ENCODE measurements at regions not wholly inside any gene's neighbourhood (a gene's known extent, or its start where the extent isn't known, plus 50 kb on each side); places are given as distances from the start of the nearest gene placed in this dataset.
A peak's percentile ranks its signal among the peaks of the same experiment; 100 is the strongest.

- DNase-seq, result no peak
Observed at GRCh38 chr9:89919171-89919681, 314.4 kb downstream of the GADD45G start.

- DNase-seq, result no peak
Observed at GRCh38 chr9:89920131-89920530, 315.3 kb downstream of the GADD45G start.

- DNase-seq, result no peak
Observed at GRCh38 chr9:89920951-89921350, 316.1 kb downstream of the GADD45G start.

- DNase-seq, result no peak
Observed at GRCh38 chr9:89922099-89922498, 317.3 kb downstream of the GADD45G start.

GRCh38 chr9:89923174-89923573 is 318.4 kb downstream of the GADD45G start:
- no peak for DNase-seq

GRCh38 chr9:89923961-89924504 is 319.2 kb downstream of the GADD45G start:
- DNase-seq, result peak; percentile 12

- no peak for DNase-seq
Observed at GRCh38 chr9:89924611-89925010, 319.8 kb downstream of the GADD45G start.

GRCh38 chr9:89926167-89926566 is 321.4 kb downstream of the GADD45G start:
- no peak for DNase-seq

- peak; percentile 53 for DNase-seq
Observed at GRCh38 chr9:89926691-89927220, 321.9 kb downstream of the GADD45G start.

GRCh38 chr9:89928106-89928505 is 323.3 kb downstream of the GADD45G start:
- DNase-seq, result no peak

- DNase-seq, result no peak
Observed at GRCh38 chr9:89928521-89929275, 323.9 kb downstream of the GADD45G start.

GRCh38 chr9:89929315-89929672 is 324.5 kb downstream of the GADD45G start:
- no peak for DNase-seq

- peak; percentile 43 for DNase-seq
Observed at GRCh38 chr9:89929673-89930480, 325.1 kb downstream of the GADD45G start.

- no peak for DNase-seq
Observed at GRCh38 chr9:89933578-89933977, 328.8 kb downstream of the GADD45G start.

GRCh38 chr9:89935115-89935514 is 330.3 kb downstream of the GADD45G start:
- DNase-seq, result no peak

GRCh38 chr9:89935801-89936200 is 331.0 kb downstream of the GADD45G start:
- DNase-seq, result no peak

- no peak for DNase-seq
Observed at GRCh38 chr9:89937051-89937450, 332.2 kb downstream of the GADD45G start.

- DNase-seq, result no peak
Observed at GRCh38 chr9:89939181-89939580, 334.4 kb downstream of the GADD45G start.

GRCh38 chr9:89939626-89940292 is 334.9 kb downstream of the GADD45G start:
- DNase-seq, result no peak

GRCh38 chr9:89940625-89941024 is 335.8 kb downstream of the GADD45G start:
- DNase-seq, result no peak

GRCh38 chr9:89941875-89942274 is 337.1 kb downstream of the GADD45G start:
- DNase-seq, result no peak

GRCh38 chr9:89942643-89943042 is 337.8 kb downstream of the GADD45G start:
- DNase-seq, result no peak

GRCh38 chr9:89943309-89943708 is 338.5 kb downstream of the GADD45G start:
- DNase-seq, result no peak
